HEK293 (cell line): ENCODE measurements at regions not wholly inside any gene's neighbourhood (a gene's known extent, or its start where the extent isn't known, plus 50 kb on each side); places are given as distances from the start of the nearest gene placed in this dataset.

ENCODE experiments used
- CTCF ChIA-PET: fragments of 350-600 bp; formaldehyde crosslinking; extraction: SDS; loops from one replicate; lab custom pipeline; 2021; ENCODE audit warnings: antibody characterized with exemption; lab: Yijun Ruan, JAX
- POLR2A ChIA-PET: fragments of 300-600 bp; formaldehyde crosslinking; extraction: SDS; loops from one replicate; lab custom pipeline; 2020; ENCODE audit warnings: antibody characterized with exemption, inconsistent platforms; lab: Yijun Ruan, JAX
- H3K27ac ChIP-seq: fragments of 200-500 bp; sonication (Bioruptor generic); 2 replicates; pipeline ENCODE4 v1.5.1; 2014; ENCODE audit warnings: low read depth, low read length, control low read depth, inconsistent platforms; ENCODE audit errors: extremely low read depth
- H3K36me3 ChIP-seq, 2 experiments: fragments of 200-500 bp in 1 of 2; sonication (Bioruptor generic) in 1 of 2; 1 replicate in 1 of 2; 2 replicates in 1 of 2; pipeline ENCODE4 v1.5.1; 2014 to 2017; ENCODE audit warnings: inconsistent platforms in 2 of 2, low read length in 2 of 2; ENCODE audit not compliant: control insufficient read depth in 2 of 2, insufficient read depth in 1 of 2
- H3K4me1 ChIP-seq: fragments of 200-500 bp; sonication (Bioruptor generic); 2 replicates; pipeline ENCODE4 v1.5.1; 2014; ENCODE audit warnings: mild to moderate bottlenecking, low read length, inconsistent platforms; ENCODE audit not compliant: control insufficient read depth, insufficient read depth
- H3K4me3 ChIP-seq: 2 replicates; pipeline ENCODE4 v1.5.1; 2011; ENCODE audit warnings: low read depth, mild to moderate bottlenecking, control low read depth, low read length, moderate library complexity
- H3K9me3 ChIP-seq: fragments of 200-500 bp; sonication (Bioruptor generic); 2 replicates; pipeline ENCODE4 v1.5.1; 2014; ENCODE audit warnings: low read depth, low read length, inconsistent platforms; ENCODE audit not compliant: control insufficient read depth, insufficient read depth
- HOXD13 ChIP-seq: sonication (generic); formaldehyde crosslinking; IDR thresholded peaks from 2 replicates; pipeline ENCODE4 v1.8.0; 2022; ENCODE audit warnings: missing genetic modification reagents, borderline replicate concordance
- OSR2 ChIP-seq: fragments of 450-650 bp; formaldehyde crosslinking; IDR thresholded peaks from 2 replicates; pipeline ENCODE4 v1.5.1; 2016; ENCODE audit warnings: missing biosample characterization, missing genetic modification characterization
- OVOL3 ChIP-seq: fragments of 450-650 bp; formaldehyde crosslinking; IDR thresholded peaks from 2 replicates; pipeline ENCODE4 v1.5.1; 2016; ENCODE audit warnings: missing biosample characterization, missing genetic modification characterization
- SCRT1 ChIP-seq: fragments of 450-650 bp; formaldehyde crosslinking; IDR thresholded peaks from 2 replicates; pipeline ENCODE4 v1.5.1; 2016; ENCODE audit warnings: missing biosample characterization, missing genetic modification characterization, borderline replicate concordance
- WT1 ChIP-seq: fragments of 450-650 bp; formaldehyde crosslinking; IDR thresholded peaks from 2 replicates; pipeline ENCODE4 v1.5.1; 2016; ENCODE audit warnings: missing biosample characterization, missing genetic modification characterization
- YY1 ChIP-seq: fragments of 450-650 bp; formaldehyde crosslinking; IDR thresholded peaks from 2 replicates; pipeline ENCODE4 v1.5.1; 2018; ENCODE audit warnings: missing biosample characterization, missing genetic modification characterization
- ZBTB1 ChIP-seq: fragments of 450-650 bp; formaldehyde crosslinking; IDR thresholded peaks from 2 replicates; pipeline ENCODE4 v1.5.1; 2016; ENCODE audit warnings: missing biosample characterization, missing genetic modification characterization
- ZFP3 ChIP-seq: fragments of 450-650 bp; formaldehyde crosslinking; IDR thresholded peaks from 2 replicates; pipeline ENCODE4 v1.5.1; 2016; ENCODE audit warnings: low read depth, missing biosample characterization, missing genetic modification characterization
- ZNF133 ChIP-seq: fragments of 450-650 bp; formaldehyde crosslinking; IDR thresholded peaks from 2 replicates; pipeline ENCODE4 v1.5.1; 2016; ENCODE audit warnings: missing biosample characterization, missing genetic modification characterization
- ZNF211 ChIP-seq: fragments of 450-650 bp; formaldehyde crosslinking; IDR thresholded peaks from 2 replicates; pipeline ENCODE4 v1.5.1; 2016; ENCODE audit warnings: low read depth, missing biosample characterization, missing genetic modification characterization
- ZNF335 ChIP-seq: fragments of 450-650 bp; formaldehyde crosslinking; conservative IDR thresholded peaks from 2 replicates; pipeline ENCODE4 v1.5.1; 2016; ENCODE audit warnings: missing biosample characterization, missing genetic modification characterization
- ZNF341 ChIP-seq: fragments of 450-650 bp; formaldehyde crosslinking; IDR thresholded peaks from 2 replicates; pipeline ENCODE4; 2016; ENCODE audit warnings: low read depth, missing biosample characterization, missing genetic modification characterization
- ZNF48 ChIP-seq: fragments of 450-650 bp; formaldehyde crosslinking; IDR thresholded peaks from 2 replicates; pipeline ENCODE4 v1.5.1; 2016; ENCODE audit warnings: missing biosample characterization, missing genetic modification characterization
- ZNF548 ChIP-seq: fragments of 450-650 bp; formaldehyde crosslinking; IDR thresholded peaks from 2 replicates; pipeline ENCODE4 v1.5.1; 2016; ENCODE audit warnings: missing biosample characterization, missing genetic modification characterization
- ZNF596 ChIP-seq: fragments of 450-650 bp; IDR thresholded peaks from 2 replicates; pipeline ENCODE4 v1.5.0; 2018; ENCODE audit warnings: missing biosample characterization, mild to moderate bottlenecking, missing genetic modification characterization, moderate library complexity
- ZNF629 ChIP-seq: fragments of 450-650 bp; formaldehyde crosslinking; IDR thresholded peaks from 2 replicates; pipeline ENCODE4 v1.5.1; 2017; ENCODE audit warnings: missing biosample characterization, missing genetic modification characterization
- ZNF658 ChIP-seq: fragments of 450-650 bp; formaldehyde crosslinking; IDR thresholded peaks from 2 replicates; pipeline ENCODE4; 2016; ENCODE audit warnings: missing biosample characterization, missing genetic modification characterization
- ZNF670 ChIP-seq: fragments of 450-650 bp; formaldehyde crosslinking; IDR thresholded peaks from 2 replicates; pipeline ENCODE4 v1.5.1; 2016; ENCODE audit warnings: missing biosample characterization, missing genetic modification characterization, low read depth
- ZNF76 ChIP-seq: fragments of 450-650 bp; formaldehyde crosslinking; IDR thresholded peaks from 2 replicates; pipeline ENCODE4; 2016; ENCODE audit warnings: low read depth, missing biosample characterization, missing genetic modification characterization, borderline replicate concordance
- ZNF830 ChIP-seq: fragments of 450-650 bp; IDR thresholded peaks from 2 replicates; pipeline ENCODE4 v1.5.0; 2018; ENCODE audit warnings: missing biosample characterization, missing genetic modification characterization, low read depth, mild to moderate bottlenecking, moderate library complexity
- ZNF843 ChIP-seq: fragments of 450-650 bp; formaldehyde crosslinking; IDR thresholded peaks from 2 replicates; pipeline ENCODE4 v1.5.1; 2016; ENCODE audit warnings: missing biosample characterization, missing genetic modification characterization
- ZSCAN5A ChIP-seq: fragments of 450-650 bp; formaldehyde crosslinking; IDR thresholded peaks from 2 replicates; pipeline ENCODE4 v1.5.1; 2016; ENCODE audit warnings: missing biosample characterization, missing genetic modification characterization
- TF ChIP-seq, protein P1 (sequence below): fragments of 450-650 bp; formaldehyde crosslinking; IDR thresholded peaks from 2 replicates; pipeline ENCODE4 v1.5.1; 2016; ENCODE audit warnings: missing biosample characterization, missing genetic modification characterization
- TF ChIP-seq, protein P2 (sequence below): fragments of 450-650 bp; formaldehyde crosslinking; IDR thresholded peaks from 2 replicates; pipeline ENCODE4 v1.5.1; 2016; ENCODE audit warnings: missing biosample characterization, missing genetic modification characterization
- TF ChIP-seq, protein P3 (sequence below): fragments of 450-650 bp; formaldehyde crosslinking; IDR thresholded peaks from 2 replicates; pipeline ENCODE4 v1.5.0; 2017; ENCODE audit warnings: missing biosample characterization, missing genetic modification characterization, borderline replicate concordance

DNA sequence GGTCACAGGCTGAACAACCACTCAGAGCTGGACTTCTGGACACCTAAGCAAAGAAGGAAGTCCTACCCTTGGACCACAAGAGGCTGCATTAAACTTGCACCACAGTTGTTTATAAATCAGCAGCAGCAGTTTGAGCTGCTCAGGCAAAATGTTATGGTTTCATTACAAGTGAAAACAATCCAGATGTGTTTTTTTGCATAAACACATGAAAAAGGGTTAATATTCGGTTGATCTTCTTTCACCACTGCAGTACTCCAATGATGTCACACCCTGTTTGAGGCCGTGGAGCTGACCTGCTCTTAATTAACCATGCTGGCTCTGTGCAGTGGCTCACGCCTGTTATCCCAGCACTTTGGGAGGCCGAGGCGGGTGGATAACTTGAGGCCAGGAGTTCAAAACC lies 490.8 kb upstream of the CELF2 start:
- ChIA-PET CTCF (no interaction called here), POLR2A (no interaction called here)
- H3K36me3 ChIP-seq = no peaks in the 10 kb centered on the region

DNA sequence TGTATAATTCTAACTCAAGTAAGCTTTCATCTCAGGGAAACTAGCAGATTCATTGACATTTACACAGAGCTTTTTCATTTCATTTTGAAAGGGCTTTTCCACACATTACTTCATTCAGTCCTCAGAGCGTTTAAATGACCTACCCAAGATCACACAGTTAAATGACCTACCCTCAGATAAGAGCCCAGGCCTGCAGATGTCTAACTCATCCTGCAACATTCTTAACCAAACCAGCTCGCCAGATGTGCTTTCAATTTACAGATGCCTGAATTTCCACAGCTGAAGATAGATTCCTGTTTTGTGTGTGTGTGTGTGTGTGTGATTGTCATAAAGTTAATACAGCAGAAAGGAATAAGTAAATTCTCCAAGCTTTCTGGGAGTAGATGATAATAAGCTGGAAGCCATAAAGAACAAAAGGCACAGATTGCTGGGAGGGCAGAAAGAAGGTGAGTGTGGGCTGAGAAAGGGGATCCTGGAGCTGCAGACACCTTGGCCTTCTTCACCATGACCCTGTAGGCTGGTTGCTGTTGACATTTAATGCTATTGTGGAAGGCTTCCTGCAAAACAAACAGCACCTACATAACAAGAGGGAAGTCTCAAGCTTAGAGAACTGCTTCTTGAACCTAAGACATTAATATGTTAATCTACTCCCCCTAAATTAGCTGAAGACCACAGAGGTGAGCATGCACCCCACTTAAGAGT lies 489.7 kb upstream of the CELF2 start:
- no peak for TF ChIP-seq ZNF133 (tag by site-specific recombination)
- no peak for TF ChIP-seq ZNF596 (tag by site-specific recombination)
- no peak for TF ChIP-seq ZNF341 (tag by site-specific recombination)
- no peak for TF ChIP-seq OSR2 (tag by site-specific recombination)
- TF ChIP-seq YY1 (tag by site-specific recombination) = no peak
- no peak for TF ChIP-seq ZBTB1 (tag by site-specific recombination)
- no peak for TF ChIP-seq ZSCAN5A (tag by site-specific recombination)
- TF ChIP-seq ZNF335 (tag by site-specific recombination) = no peak
- no peak for TF ChIP-seq ZNF629 (tag by site-specific recombination)
- TF ChIP-seq OVOL3 (tag by site-specific recombination) = no peak
- TF ChIP-seq ZNF843 (tag by site-specific recombination) = no peak
- TF ChIP-seq ZNF830 (tag by site-specific recombination) = no peak
- TF ChIP-seq ZNF211 (tag by site-specific recombination) = no peak
- TF ChIP-seq WT1 (tag by site-specific recombination) = no peak
- no peak for TF ChIP-seq ZNF48 (tag by site-specific recombination)
- no peak for TF ChIP-seq SCRT1 (tag by site-specific recombination)
- TF ChIP-seq, protein P1, sequence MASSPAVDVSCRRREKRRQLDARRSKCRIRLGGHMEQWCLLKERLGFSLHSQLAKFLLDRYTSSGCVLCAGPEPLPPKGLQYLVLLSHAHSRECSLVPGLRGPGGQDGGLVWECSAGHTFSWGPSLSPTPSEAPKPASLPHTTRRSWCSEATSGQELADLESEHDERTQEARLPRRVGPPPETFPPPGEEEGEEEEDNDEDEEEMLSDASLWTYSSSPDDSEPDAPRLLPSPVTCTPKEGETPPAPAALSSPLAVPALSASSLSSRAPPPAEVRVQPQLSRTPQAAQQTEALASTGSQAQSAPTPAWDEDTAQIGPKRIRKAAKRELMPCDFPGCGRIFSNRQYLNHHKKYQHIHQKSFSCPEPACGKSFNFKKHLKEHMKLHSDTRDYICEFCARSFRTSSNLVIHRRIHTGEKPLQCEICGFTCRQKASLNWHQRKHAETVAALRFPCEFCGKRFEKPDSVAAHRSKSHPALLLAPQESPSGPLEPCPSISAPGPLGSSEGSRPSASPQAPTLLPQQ (tag by site-specific recombination) = no peak
- no peak for TF ChIP-seq ZNF670
- TF ChIP-seq HOXD13 (CRISPR knock-in tag) = no peak
- TF ChIP-seq, all 188 proteins: peak for 0
- CTCF ChIA-PET = no interaction called here
- H3K4me1 ChIP-seq = no peaks in the 10 kb centered on the region
- H3K9me3 ChIP-seq = no peaks in the 10 kb centered on the region
- H3K4me3 ChIP-seq = no peak overlapping the region
- POLR2A ChIA-PET = no interaction called here
- H3K27ac ChIP-seq = no peak overlapping the region
- H3K36me3 ChIP-seq = no peaks in the 10 kb centered on the region

More for the DNA sequence above, 490.8 kb upstream of the CELF2 start:
- no peaks in the 10 kb centered on the region for H3K9me3 ChIP-seq
- H3K27ac ChIP-seq = no peak overlapping the region
- H3K4me1 ChIP-seq = no peaks in the 10 kb centered on the region
- H3K4me3 ChIP-seq = no peak overlapping the region
- TF ChIP-seq ZNF658 = no peak
- TF ChIP-seq, protein P2, sequence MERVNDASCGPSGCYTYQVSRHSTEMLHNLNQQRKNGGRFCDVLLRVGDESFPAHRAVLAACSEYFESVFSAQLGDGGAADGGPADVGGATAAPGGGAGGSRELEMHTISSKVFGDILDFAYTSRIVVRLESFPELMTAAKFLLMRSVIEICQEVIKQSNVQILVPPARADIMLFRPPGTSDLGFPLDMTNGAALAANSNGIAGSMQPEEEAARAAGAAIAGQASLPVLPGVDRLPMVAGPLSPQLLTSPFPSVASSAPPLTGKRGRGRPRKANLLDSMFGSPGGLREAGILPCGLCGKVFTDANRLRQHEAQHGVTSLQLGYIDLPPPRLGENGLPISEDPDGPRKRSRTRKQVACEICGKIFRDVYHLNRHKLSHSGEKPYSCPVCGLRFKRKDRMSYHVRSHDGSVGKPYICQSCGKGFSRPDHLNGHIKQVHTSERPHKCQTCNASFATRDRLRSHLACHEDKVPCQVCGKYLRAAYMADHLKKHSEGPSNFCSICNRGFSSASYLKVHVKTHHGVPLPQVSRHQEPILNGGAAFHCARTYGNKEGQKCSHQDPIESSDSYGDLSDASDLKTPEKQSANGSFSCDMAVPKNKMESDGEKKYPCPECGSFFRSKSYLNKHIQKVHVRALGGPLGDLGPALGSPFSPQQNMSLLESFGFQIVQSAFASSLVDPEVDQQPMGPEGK (tag by site-specific recombination) = no peak
- TF ChIP-seq ZNF548 (tag by site-specific recombination) = no peak
- TF ChIP-seq, protein P3, sequence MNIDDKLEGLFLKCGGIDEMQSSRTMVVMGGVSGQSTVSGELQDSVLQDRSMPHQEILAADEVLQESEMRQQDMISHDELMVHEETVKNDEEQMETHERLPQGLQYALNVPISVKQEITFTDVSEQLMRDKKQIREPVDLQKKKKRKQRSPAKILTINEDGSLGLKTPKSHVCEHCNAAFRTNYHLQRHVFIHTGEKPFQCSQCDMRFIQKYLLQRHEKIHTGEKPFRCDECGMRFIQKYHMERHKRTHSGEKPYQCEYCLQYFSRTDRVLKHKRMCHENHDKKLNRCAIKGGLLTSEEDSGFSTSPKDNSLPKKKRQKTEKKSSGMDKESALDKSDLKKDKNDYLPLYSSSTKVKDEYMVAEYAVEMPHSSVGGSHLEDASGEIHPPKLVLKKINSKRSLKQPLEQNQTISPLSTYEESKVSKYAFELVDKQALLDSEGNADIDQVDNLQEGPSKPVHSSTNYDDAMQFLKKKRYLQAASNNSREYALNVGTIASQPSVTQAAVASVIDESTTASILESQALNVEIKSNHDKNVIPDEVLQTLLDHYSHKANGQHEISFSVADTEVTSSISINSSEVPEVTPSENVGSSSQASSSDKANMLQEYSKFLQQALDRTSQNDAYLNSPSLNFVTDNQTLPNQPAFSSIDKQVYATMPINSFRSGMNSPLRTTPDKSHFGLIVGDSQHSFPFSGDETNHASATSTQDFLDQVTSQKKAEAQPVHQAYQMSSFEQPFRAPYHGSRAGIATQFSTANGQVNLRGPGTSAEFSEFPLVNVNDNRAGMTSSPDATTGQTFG (tag by site-specific recombination) = no peak
- TF ChIP-seq ZFP3 (tag by site-specific recombination) = no peak
- no peak for TF ChIP-seq ZNF76 (tag by site-specific recombination)
